Stomach (tissue), 8 donors: ENCODE measurements at regions not wholly inside any gene's neighbourhood (a gene's known extent, or its start where the extent isn't known, plus 50 kb on each side); places are given as distances from the start of the nearest gene placed in this dataset.

Experiments
- DNase-seq, 2 donors: peaks; one replicate each; pipeline versions ENCODE4 v3.0.0 to v3.0.0-alpha.2; 2013 to 2019
- H3K27ac ChIP-seq, 5 donors: fragments of 200-600 bp in 4 of 5; sonication (generic) in 4 of 5; one replicate each; pipeline ENCODE4 v1.5.1; 2013 to 2019; ENCODE audit warnings: mild to moderate bottlenecking in 1 of 5, moderate library complexity in 1 of 5
- H3K27me3 ChIP-seq, 3 donors: fragments of 200-600 bp; sonication (generic); one replicate each; pipeline ENCODE4 v1.5.1; 2017 to 2019; ENCODE audit warnings: mixed run types in 1 of 3
- H3K36me3 ChIP-seq, 4 donors: fragments of 200-600 bp; sonication (generic); 1 replicate in 3 of 4; 2 replicates in 1 of 4; pipeline ENCODE4 v1.5.1; 2016 to 2019
- H3K4me1 ChIP-seq, 4 donors: fragments of 200-600 bp; sonication (generic); one replicate each; pipeline ENCODE4 v1.5.1; 2016 to 2019
- H3K4me3 ChIP-seq, 4 donors: fragments of 200-600 bp; sonication (generic) in 3 of 4; one replicate each; pipeline ENCODE4 v1.5.1; 2016 to 2019; ENCODE audit warnings: mild to moderate bottlenecking in 1 of 4
- H3K9me3 ChIP-seq, 4 donors: fragments of 200-600 bp; sonication (generic); one replicate each; pipeline ENCODE4 v1.5.1; 2016 to 2019
- EP300 ChIP-seq: sonication (generic); formaldehyde crosslinking; IDR thresholded peaks from one replicate; pipeline ENCODE4 v1.6.1; 2017; ENCODE audit warnings: antibody characterized with exemption
- POLR2A ChIP-seq, 4 donors: fragments of 450-650 bp; IDR thresholded peaks; one replicate each; pipeline ENCODE4 v1.6.1; 2016; ENCODE audit warnings: antibody characterized with exemption in 4 of 4, control low read depth in 2 of 4, mild to moderate bottlenecking in 1 of 4, moderate library complexity in 1 of 4
- POLR2AphosphoS5 ChIP-seq, 3 donors: sonication (generic); formaldehyde crosslinking; IDR thresholded peaks; one replicate each; pipeline ENCODE4 v1.6.1; 2016; ENCODE audit warnings: antibody characterized with exemption in 3 of 3
- WGBS, 5 donors: extraction: QIAGEN DNeasy Blood & Tissue Kit in 3 of 5; methylation state at CpG; one replicate each; pipeline versions ENCODE4 v1.1.5 to v1.1.7; 2013 to 2018; 5-methylcytosine and 5-hydroxymethylcytosine counted together
- intact Hi-C: fragments of 100-400 bp; cut with DNase I; formaldehyde crosslinking; loops from one replicate; pipeline ENCODE4 v1.15.1; 2023; ENCODE audit warnings: low total_unique reads
- TF ChIP-seq, protein P1 (sequence below), 7 experiments: fragments of 450-650 bp in 4 of 7; fragments of 200-600 bp in 3 of 7; sonication (generic) in 3 of 7; IDR thresholded peaks; one replicate each; pipeline ENCODE4 v1.5.1; 2016 to 2019; ENCODE audit warnings: antibody characterized with exemption in 7 of 7, control low read depth in 2 of 7, mild to moderate bottlenecking in 1 of 7
- donor health status: healthy with polysubstance abuse.
- donor health status: Bipolar disorder and iron deficiency.
- donor health status: healthy.

DNA sequence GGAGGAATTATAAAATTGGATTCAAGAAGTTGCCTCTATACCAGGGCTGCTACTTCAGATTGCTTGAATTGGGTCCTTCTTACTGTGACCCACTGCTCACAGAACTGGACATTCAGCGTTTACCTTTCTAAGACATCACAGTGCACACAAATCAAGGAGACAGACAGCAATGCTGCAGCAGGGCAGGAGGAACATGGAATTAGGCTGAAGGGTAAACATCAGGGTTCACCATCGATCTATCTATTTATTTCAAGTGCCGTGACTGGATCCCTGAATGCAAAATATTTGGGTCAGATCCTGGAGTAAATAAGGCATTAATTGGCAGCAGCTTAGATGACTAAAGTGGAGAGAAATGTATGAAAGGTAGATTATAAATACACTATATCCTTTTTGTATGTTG, 76.9 kb upstream of the HMGA2 start:
- DNase-seq: no peak
- no peaks in the 10 kb centered on the region for H3K36me3 ChIP-seq
- no peak overlapping the region for H3K4me3 ChIP-seq
- 41 to 58% (median 53%) methylated on average over 3 of the region's 3 CpGs for WGBS, 5 donors
- peaks cover 4 to 6% (median 5%) of the 10 kb centered on the region in 4 donors for H3K4me1 ChIP-seq
- TF ChIP-seq, protein P1, sequence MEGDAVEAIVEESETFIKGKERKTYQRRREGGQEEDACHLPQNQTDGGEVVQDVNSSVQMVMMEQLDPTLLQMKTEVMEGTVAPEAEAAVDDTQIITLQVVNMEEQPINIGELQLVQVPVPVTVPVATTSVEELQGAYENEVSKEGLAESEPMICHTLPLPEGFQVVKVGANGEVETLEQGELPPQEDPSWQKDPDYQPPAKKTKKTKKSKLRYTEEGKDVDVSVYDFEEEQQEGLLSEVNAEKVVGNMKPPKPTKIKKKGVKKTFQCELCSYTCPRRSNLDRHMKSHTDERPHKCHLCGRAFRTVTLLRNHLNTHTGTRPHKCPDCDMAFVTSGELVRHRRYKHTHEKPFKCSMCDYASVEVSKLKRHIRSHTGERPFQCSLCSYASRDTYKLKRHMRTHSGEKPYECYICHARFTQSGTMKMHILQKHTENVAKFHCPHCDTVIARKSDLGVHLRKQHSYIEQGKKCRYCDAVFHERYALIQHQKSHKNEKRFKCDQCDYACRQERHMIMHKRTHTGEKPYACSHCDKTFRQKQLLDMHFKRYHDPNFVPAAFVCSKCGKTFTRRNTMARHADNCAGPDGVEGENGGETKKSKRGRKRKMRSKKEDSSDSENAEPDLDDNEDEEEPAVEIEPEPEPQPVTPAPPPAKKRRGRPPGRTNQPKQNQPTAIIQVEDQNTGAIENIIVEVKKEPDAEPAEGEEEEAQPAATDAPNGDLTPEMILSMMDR (IDR thresholded peaks at IDR 0.05): no peak
- TF ChIP-seq EP300: no peak
- TF ChIP-seq POLR2A (IDR thresholded peaks at IDR 0.05): no peak
- TF ChIP-seq POLR2AphosphoS5 (IDR thresholded peaks at IDR 0.05): no peak
- intact Hi-C loops: no loop called here
- no peaks in the 10 kb centered on the region for H3K9me3 ChIP-seq
- no peak overlapping the region for H3K27ac ChIP-seq
- peaks cover under 1 to 46% (median 10%) of the 10 kb centered on the region in 3 donors for H3K27me3 ChIP-seq

DNA sequence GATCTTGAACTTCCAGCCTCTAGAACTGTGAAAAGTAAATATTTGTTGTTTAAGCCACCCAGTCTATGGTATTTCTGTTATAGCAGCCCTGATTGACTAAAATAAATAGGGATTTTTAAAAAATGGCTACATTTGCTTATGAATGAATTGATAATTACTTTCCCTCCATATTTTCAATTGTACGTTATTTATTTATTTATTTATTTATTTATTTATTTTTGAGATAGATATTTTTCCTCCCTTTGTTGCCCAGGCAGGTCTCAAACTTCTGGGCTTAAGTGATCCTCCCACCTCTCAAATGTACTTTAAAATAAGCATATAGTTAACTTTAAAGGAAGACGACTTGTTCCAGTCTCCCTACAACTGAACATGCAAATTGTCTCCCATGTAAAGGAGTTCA, 76.0 kb upstream of the HMGA2 start:
- no peak for TF ChIP-seq EP300
- no peak for TF ChIP-seq POLR2AphosphoS5 (IDR thresholded peaks at IDR 0.05)
- no peak for TF ChIP-seq POLR2A (IDR thresholded peaks at IDR 0.05)
- TF ChIP-seq, protein P1 (IDR thresholded peaks at IDR 0.05): no peak
- peaks cover 0 to 38% (median 5%) of the 10 kb centered on the region in 3 donors for H3K27me3 ChIP-seq
- no peaks in the 10 kb centered on the region for H3K9me3 ChIP-seq

DNA sequence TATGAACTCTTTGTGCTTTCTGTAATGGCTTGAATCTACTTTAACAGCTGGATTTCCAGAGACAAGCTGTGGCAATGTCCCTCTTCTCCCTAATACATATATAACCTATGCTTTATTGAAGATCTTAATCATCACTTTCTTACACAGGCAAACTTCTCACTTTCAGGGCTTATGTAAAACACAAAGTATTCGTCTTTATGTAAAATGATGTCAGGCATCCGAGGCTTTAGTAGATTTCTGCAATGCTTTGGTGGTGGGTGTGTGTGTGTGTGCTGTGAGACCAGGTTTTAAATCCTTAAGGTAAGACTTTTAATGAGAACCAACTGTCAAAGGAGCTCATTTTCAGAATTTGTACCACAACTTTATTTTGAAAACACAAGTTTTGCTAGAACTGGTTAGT, 70.0 kb upstream of the HMGA2 start:
- intact Hi-C loops: no loop called here
- H3K36me3 ChIP-seq: no peaks in the 10 kb centered on the region
- no peak for DNase-seq
- TF ChIP-seq POLR2AphosphoS5 (IDR thresholded peaks at IDR 0.05) (no peak), EP300 (no peak), POLR2A (IDR thresholded peaks at IDR 0.05) (no peak)
- TF ChIP-seq, protein P1 (IDR thresholded peaks at IDR 0.05): no peak
- H3K4me1 ChIP-seq: no peaks in the 10 kb centered on the region
- no peaks in the 10 kb centered on the region for H3K9me3 ChIP-seq
- no peak overlapping the region for H3K4me3 ChIP-seq
- no peak overlapping the region for H3K27ac ChIP-seq
- peaks cover 0 to 22% (median 0%) of the 10 kb centered on the region in 3 donors for H3K27me3 ChIP-seq
- 70 to 86% (median 78%) methylated on average over 2 of the region's 2 CpGs for WGBS, 5 donors

More for the DNA sequence above, 76.0 kb upstream of the HMGA2 start:
- no peak overlapping the region for H3K27ac ChIP-seq
- H3K4me1 ChIP-seq: no peaks in the 10 kb centered on the region
- H3K4me3 ChIP-seq: no peak overlapping the region
- no peaks in the 10 kb centered on the region for H3K36me3 ChIP-seq
- DNase-seq: no peak
- 84 to 96% (median 92%) methylated on average over 2 of the region's 2 CpGs for WGBS, 5 donors
- intact Hi-C loops: no loop called here

DNA sequence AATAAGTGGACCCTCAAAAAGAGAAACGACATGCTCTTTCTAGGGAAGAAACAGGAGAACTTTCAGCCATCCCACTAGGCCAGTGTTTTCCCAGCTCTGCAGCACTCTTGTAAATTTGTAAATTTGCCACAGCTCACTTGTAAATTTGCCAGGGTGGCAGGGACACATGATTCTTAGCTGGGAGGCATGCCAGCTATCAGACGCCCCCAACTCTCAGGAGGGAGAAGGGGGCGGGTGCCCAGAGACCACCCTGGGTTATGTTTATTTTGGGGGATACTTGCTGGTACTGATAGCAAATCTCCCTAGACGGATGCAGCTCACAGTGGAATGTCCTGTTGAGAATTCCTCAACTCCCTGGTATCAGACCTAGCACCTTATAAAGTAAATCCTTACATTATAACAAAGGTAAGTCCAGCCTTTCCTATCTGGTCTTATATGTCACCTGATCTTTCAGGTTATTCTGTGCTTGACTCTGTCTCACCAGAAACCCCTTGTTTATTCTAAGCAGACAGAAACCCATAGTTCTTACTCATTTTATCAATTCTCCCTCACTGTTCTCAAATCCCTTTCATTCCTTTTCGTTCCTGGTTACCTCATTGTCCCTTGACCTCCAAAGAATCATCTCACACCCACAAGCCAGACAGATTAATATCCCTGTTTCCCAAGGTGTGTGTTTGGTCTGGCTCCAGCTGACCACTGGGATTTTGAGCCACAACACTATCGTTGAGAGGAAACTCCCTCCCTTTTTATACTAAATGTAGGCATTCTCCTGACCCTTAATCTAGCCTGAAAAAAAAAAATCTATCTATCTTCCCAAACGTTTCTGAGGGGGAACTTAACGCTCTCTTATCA, 69.3 kb upstream of the HMGA2 start:
- H3K36me3 ChIP-seq: no peaks in the 10 kb centered on the region
- H3K27ac ChIP-seq: no peak overlapping the region
- intact Hi-C loops: no loop called here
- H3K4me1 ChIP-seq: no peaks in the 10 kb centered on the region
- no peaks in the 10 kb centered on the region for H3K9me3 ChIP-seq
- H3K27me3 ChIP-seq: peaks cover 0 to 22% (median 0%) of the 10 kb centered on the region in 3 donors
- no peak for DNase-seq
- WGBS, 5 donors: 27 to 44% (median 37%) methylated on average over 8 of the region's 8 CpGs
- no peak for TF ChIP-seq EP300
- no peak for TF ChIP-seq POLR2AphosphoS5 (IDR thresholded peaks at IDR 0.05)
- TF ChIP-seq, protein P1 (IDR thresholded peaks at IDR 0.05): no peak
- TF ChIP-seq POLR2A (IDR thresholded peaks at IDR 0.05): no peak
- no peak overlapping the region for H3K4me3 ChIP-seq
